Fibroblast of pulmonary artery (primary cell): ENCODE measurements at regions not wholly inside any gene's neighbourhood (a gene's known extent, or its start where the extent isn't known, plus 50 kb on each side); places are given as distances from the start of the nearest gene placed in this dataset.

Source experiments
- DNase-seq: peaks from one replicate; pipeline ENCODE4 v3.0.0-alpha.2; 2010; ENCODE audit warnings: low read depth
- H3K4me3 ChIP-seq: replicated peaks from 2 replicates; pipeline ENCODE4 v1.5.1; 2011; ENCODE audit warnings: low read depth, mild to moderate bottlenecking, control low read depth, low read length, moderate library complexity
- TF ChIP-seq, protein P1 (sequence below): IDR thresholded peaks from 2 replicates; pipeline ENCODE4 v1.5.1; 2011; ENCODE audit warnings: mild to moderate bottlenecking, control low read depth, low read length, inconsistent platforms; ENCODE audit errors: missing control alignments

GRCh38 chr9:14023285-14023684, 290.7 kb downstream of the NFIB start:
- TF ChIP-seq, protein P1, sequence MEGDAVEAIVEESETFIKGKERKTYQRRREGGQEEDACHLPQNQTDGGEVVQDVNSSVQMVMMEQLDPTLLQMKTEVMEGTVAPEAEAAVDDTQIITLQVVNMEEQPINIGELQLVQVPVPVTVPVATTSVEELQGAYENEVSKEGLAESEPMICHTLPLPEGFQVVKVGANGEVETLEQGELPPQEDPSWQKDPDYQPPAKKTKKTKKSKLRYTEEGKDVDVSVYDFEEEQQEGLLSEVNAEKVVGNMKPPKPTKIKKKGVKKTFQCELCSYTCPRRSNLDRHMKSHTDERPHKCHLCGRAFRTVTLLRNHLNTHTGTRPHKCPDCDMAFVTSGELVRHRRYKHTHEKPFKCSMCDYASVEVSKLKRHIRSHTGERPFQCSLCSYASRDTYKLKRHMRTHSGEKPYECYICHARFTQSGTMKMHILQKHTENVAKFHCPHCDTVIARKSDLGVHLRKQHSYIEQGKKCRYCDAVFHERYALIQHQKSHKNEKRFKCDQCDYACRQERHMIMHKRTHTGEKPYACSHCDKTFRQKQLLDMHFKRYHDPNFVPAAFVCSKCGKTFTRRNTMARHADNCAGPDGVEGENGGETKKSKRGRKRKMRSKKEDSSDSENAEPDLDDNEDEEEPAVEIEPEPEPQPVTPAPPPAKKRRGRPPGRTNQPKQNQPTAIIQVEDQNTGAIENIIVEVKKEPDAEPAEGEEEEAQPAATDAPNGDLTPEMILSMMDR, result no peak
- no peak for DNase-seq

GRCh38 chr9:14021871-14022525, 291.9 kb downstream of the NFIB start:
- TF ChIP-seq, protein P1, result no peak

More at GRCh38 chr9:14023285-14023684, 290.7 kb downstream of the NFIB start:
- no peak overlapping the region for H3K4me3 ChIP-seq

GRCh38 chr9:14018081-14018480, 295.9 kb downstream of the NFIB start:
- DNase-seq, result peak; percentile 82

More at GRCh38 chr9:14021871-14022525, 291.9 kb downstream of the NFIB start:
- H3K4me3 ChIP-seq, result no peak overlapping the region
- peak; percentile 81 for DNase-seq

DNA sequence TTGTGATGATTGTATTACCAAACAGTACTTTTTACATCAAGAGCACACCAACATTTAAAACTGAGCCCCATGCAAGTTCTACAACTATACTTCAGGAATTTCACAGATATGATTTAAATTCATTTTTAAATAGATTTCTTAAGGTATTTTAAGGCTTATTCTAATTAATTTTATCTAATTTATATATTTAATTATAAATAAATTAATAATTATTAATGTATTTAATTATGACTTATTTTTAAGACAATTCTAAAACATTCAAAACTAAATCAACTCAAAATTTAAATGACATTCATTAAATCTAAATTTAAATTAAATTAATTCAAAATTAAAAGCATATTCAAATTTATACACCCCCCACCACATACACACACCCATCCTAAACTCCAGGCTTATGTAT, 299.2 kb downstream of the NFIB start:
- no peak overlapping the region for H3K4me3 ChIP-seq
- no peak for DNase-seq
- TF ChIP-seq, protein P1, result no peak

More at GRCh38 chr9:14018081-14018480, 295.9 kb downstream of the NFIB start:
- H3K4me3 ChIP-seq, result no peak overlapping the region
- TF ChIP-seq, protein P1, result no peak

DNA sequence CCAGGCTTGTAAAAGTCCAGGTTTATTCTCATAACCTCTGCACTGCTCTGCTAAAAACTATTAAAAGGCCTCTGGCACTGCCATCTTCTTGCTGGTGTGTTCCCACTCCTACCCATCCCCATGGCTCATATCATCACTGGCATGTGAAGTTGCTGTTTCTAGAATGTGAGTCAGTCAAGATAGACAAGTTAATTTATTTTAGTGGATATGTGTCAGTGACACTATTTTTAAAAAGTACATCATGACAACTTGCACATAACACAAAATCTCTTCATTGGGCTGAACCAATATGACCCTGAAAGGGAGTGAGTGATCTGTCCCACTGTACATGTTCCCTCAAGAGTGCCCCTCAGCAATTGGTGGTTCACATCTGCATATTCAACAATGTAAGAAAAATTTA, 299.7 kb downstream of the NFIB start:
- TF ChIP-seq, protein P1, result no peak
- H3K4me3 ChIP-seq, result no peak overlapping the region
- no peak for DNase-seq

DNA sequence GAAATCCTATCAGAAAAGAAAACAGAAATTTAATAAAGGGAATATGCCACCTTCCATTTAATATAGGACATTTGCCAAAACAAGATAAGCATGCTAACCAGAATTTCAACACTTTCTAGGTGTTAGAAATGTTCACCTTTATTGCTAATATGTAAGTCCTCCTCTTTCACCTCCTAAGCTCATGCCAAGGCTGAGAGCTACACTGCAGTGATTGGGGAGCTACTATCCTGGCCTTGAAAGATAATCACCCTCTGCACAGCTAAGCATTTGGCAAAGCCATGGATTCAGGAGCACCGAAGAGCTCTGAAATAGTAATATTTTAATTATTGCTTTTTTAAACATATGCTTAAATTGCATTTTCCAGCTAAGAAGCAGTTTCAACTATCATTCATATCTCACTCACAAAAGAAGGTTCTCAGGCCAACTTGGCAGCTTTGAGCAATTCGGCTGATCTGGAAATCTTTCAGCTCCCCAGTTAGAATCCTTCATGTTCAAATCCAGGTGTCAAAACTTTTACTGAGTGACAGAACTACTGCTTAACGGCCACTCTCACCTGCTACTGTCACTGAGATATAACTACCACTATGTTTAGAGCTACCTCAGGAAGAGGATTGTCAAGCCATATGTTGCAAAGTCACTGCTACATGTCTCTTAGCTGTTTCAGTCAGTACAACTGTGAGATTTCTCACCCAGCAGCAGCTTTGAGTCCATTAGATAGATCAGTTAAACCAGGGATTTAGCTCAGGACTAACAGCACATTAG, 302.0 kb downstream of the NFIB start:
- no peak overlapping the region for H3K4me3 ChIP-seq
- TF ChIP-seq, protein P1, result no peak
- no peak for DNase-seq
